WERI-Rb-1 (cell line): ENCODE measurements at regions not wholly inside any gene's neighbourhood (a gene's known extent, or its start where the extent isn't known, plus 50 kb on each side); places are given as distances from the start of the nearest gene placed in this dataset.

Experiments
- DNase-seq: peaks from one replicate; pipeline ENCODE4 v3.0.0-alpha.2; 2020
- H3K27ac ChIP-seq: fragments of 250-450 bp; sonication (Bioruptor Pico); 2 replicates; pipeline ENCODE4 v1.5.1; 2020; ENCODE audit warnings: mild to moderate bottlenecking, moderate library complexity
- H3K27me3 ChIP-seq: fragments of 250-450 bp; sonication (Bioruptor Pico); 2 replicates; pipeline ENCODE4 v1.5.1; 2021; ENCODE audit warnings: mild to moderate bottlenecking, low read depth, moderate library complexity; ENCODE audit not compliant: insufficient read depth, severe bottlenecking
- H3K36me3 ChIP-seq: fragments of 250-450 bp; sonication (Bioruptor Pico); 2 replicates; pipeline ENCODE4 v1.5.1; 2020; ENCODE audit warnings: mild to moderate bottlenecking, moderate library complexity
- H3K4me3 ChIP-seq: 2 replicates; pipeline ENCODE4 v1.5.1; 2011; ENCODE audit warnings: low read depth, mild to moderate bottlenecking, control low read depth, low read length
- H3K9me3 ChIP-seq: fragments of 250-450 bp; sonication (Bioruptor Pico); 2 replicates; pipeline ENCODE4 v1.5.1; 2021; ENCODE audit warnings: mild to moderate bottlenecking, moderate library complexity; ENCODE audit not compliant: severe bottlenecking
- CTCF ChIP-seq: IDR thresholded peaks from 2 replicates; pipeline ENCODE4 v1.5.1; 2011; ENCODE audit warnings: low read depth, mild to moderate bottlenecking, control low read depth, inconsistent platforms, low read length

GRCh38 chr13:76697288-76697687, 188.9 kb downstream of the KCTD12 start:
- H3K27me3 ChIP-seq, result no peaks in the 10 kb centered on the region
- no peak for DNase-seq
- no peak for TF ChIP-seq CTCF
- H3K36me3 ChIP-seq, result no peaks in the 10 kb centered on the region
- no peak overlapping the region for H3K27ac ChIP-seq
- H3K9me3 ChIP-seq, result no peaks in the 10 kb centered on the region
- no peak overlapping the region for H3K4me3 ChIP-seq

GRCh38 chr13:76696370-76696769, 189.8 kb downstream of the KCTD12 start:
- no peaks in the 10 kb centered on the region for H3K9me3 ChIP-seq
- H3K27ac ChIP-seq, result no peak overlapping the region
- no peak for DNase-seq
- H3K36me3 ChIP-seq, result no peaks in the 10 kb centered on the region
- no peak for TF ChIP-seq CTCF
- no peaks in the 10 kb centered on the region for H3K27me3 ChIP-seq
- no peak overlapping the region for H3K4me3 ChIP-seq

GRCh38 chr13:76693086-76693485, 193.1 kb downstream of the KCTD12 start:
- no peaks in the 10 kb centered on the region for H3K9me3 ChIP-seq
- DNase-seq, result no peak
- no peak overlapping the region for H3K4me3 ChIP-seq
- no peaks in the 10 kb centered on the region for H3K36me3 ChIP-seq
- TF ChIP-seq CTCF, result no peak
- H3K27ac ChIP-seq, result no peak overlapping the region
- H3K27me3 ChIP-seq, result no peaks in the 10 kb centered on the region

GRCh38 chr13:76692346-76692745, 193.9 kb downstream of the KCTD12 start:
- Histone ChIP-seq H3K27me3 (no peaks in the 10 kb centered on the region), H3K9me3 (no peaks in the 10 kb centered on the region), H3K27ac (no peak overlapping the region), H3K4me3 (no peak overlapping the region), H3K36me3 (no peaks in the 10 kb centered on the region)
- no peak for TF ChIP-seq CTCF
- no peak for DNase-seq

- H3K27me3 ChIP-seq, result no peaks in the 10 kb centered on the region
- no peak overlapping the region for H3K27ac ChIP-seq
- H3K9me3 ChIP-seq, result no peaks in the 10 kb centered on the region
- H3K4me3 ChIP-seq, result no peak overlapping the region
- no peak for TF ChIP-seq CTCF
- DNase-seq, result no peak
- H3K36me3 ChIP-seq, result no peaks in the 10 kb centered on the region
Measured at GRCh38 chr13:76690611-76691010, 195.6 kb downstream of the KCTD12 start.

- TF ChIP-seq CTCF, result no peak
- Histone ChIP-seq H3K27ac (no peak overlapping the region), H3K27me3 (no peaks in the 10 kb centered on the region), H3K4me3 (no peak overlapping the region), H3K9me3 (no peaks in the 10 kb centered on the region), H3K36me3 (no peaks in the 10 kb centered on the region)
- no peak for DNase-seq
Measured at GRCh38 chr13:76687467-76687866, 198.7 kb downstream of the KCTD12 start.
